ENCODE measurements at regions not wholly inside any gene's neighbourhood (a gene's known extent, or its start where the extent isn't known, plus 50 kb on each side); places are given as distances from the start of the nearest gene placed in this dataset.

- no peak overlapping the region for H3K27ac ChIP-seq (ENCODE audit: low read depth, low read length)
- WGBS, 2 experiments (ENCODE audit: insufficient coverage in 1 of 2, insufficient read length in 1 of 2), result 79 to 83% methylated on average over 9 to 10 of the region's 10 CpGs
- H3K27ac Mint-ChIP-seq, result no peak overlapping the region
These were observed 199.9 kb upstream of the SOX4 start for GRCh38 chr6:21393441-21394165.

GRCh38 chr6:21395121-21395520 lies 198.4 kb upstream of the SOX4 start:
- no peak for DNase-seq
- no peak overlapping the region for H3K27ac ChIP-seq (ENCODE audit: low read depth, low read length)
- Mint-ChIP-seq H3K4me3 (no peak overlapping the region), H3K27me3 (ENCODE audit: insufficient read depth) (no peaks in the 10 kb centered on the region), H3K36me3 (ENCODE audit: low read depth) (no peaks in the 10 kb centered on the region), H3K9me3 (no peaks in the 10 kb centered on the region), H3K27ac (no peak overlapping the region), H3K4me1 (peaks cover 36% of the 10 kb centered on the region)
- no peak overlapping the region for H3K4me3 ChIP-seq (ENCODE audit: low read length)
- TF ChIP-seq CTCF (conservative IDR thresholded peaks at IDR 0.05), result peak; percentile 22
- H3K27me3 ChIP-seq (ENCODE audit: control insufficient read depth, insufficient read depth, low read length, poor library complexity, severe bottlenecking), result no peaks in the 10 kb centered on the region
- no peaks in the 10 kb centered on the region for H3K36me3 ChIP-seq (ENCODE audit: control insufficient read depth, insufficient read depth, low read length)
- H3K9ac ChIP-seq (ENCODE audit: extremely low read depth, low read length, poor library complexity, severe bottlenecking), result no peak overlapping the region
- WGBS, 2 experiments (ENCODE audit: insufficient coverage in 1 of 2, insufficient read length in 1 of 2), result 58 to 94% methylated on average over 2 of the region's 2 CpGs
- H3K9me3 ChIP-seq (ENCODE audit: control insufficient read depth, low read length), result no peaks in the 10 kb centered on the region
- peaks cover 13% of the 10 kb centered on the region for H3K4me1 ChIP-seq (ENCODE audit: control insufficient read depth, insufficient read depth, low read length)

More at GRCh38 chr6:21393441-21394165, 199.9 kb upstream of the SOX4 start:
- Histone ChIP-seq H3K9me3 (ENCODE audit: control insufficient read depth, low read length) (no peaks in the 10 kb centered on the region), H3K9ac (ENCODE audit: extremely low read depth, low read length, poor library complexity, severe bottlenecking) (no peak overlapping the region), H3K27me3 (ENCODE audit: control insufficient read depth, insufficient read depth, low read length, poor library complexity, severe bottlenecking) (no peaks in the 10 kb centered on the region), H3K4me3 (ENCODE audit: low read length) (no peak overlapping the region), H3K4me1 (ENCODE audit: control insufficient read depth, insufficient read depth, low read length) (peaks cover 13% of the 10 kb centered on the region), H3K36me3 (ENCODE audit: control insufficient read depth, insufficient read depth, low read length) (no peaks in the 10 kb centered on the region)
- Mint-ChIP-seq H3K4me1 (peaks cover 26% of the 10 kb centered on the region), H3K4me3 (no peak overlapping the region), H3K27me3 (ENCODE audit: insufficient read depth) (no peaks in the 10 kb centered on the region), H3K9me3 (no peaks in the 10 kb centered on the region), H3K36me3 (ENCODE audit: low read depth) (no peaks in the 10 kb centered on the region)
- DNase-seq, result no peak
- no peak for TF ChIP-seq CTCF (conservative IDR thresholded peaks at IDR 0.05)

- no peaks in the 10 kb centered on the region for H3K9me3 Mint-ChIP-seq
- Histone ChIP-seq H3K27ac (ENCODE audit: low read depth, low read length) (no peak overlapping the region), H3K4me1 (ENCODE audit: control insufficient read depth, insufficient read depth, low read length) (peaks cover 13% of the 10 kb centered on the region), H3K27me3 (ENCODE audit: control insufficient read depth, insufficient read depth, low read length, poor library complexity, severe bottlenecking) (no peaks in the 10 kb centered on the region), H3K9me3 (ENCODE audit: control insufficient read depth, low read length) (no peaks in the 10 kb centered on the region), H3K9ac (ENCODE audit: extremely low read depth, low read length, poor library complexity, severe bottlenecking) (no peak overlapping the region), H3K4me3 (ENCODE audit: low read length) (no peak overlapping the region), H3K36me3 (ENCODE audit: control insufficient read depth, insufficient read depth, low read length) (no peaks in the 10 kb centered on the region)
- H3K27me3 Mint-ChIP-seq (ENCODE audit: insufficient read depth), result no peaks in the 10 kb centered on the region
- peaks cover 38% of the 10 kb centered on the region for H3K4me1 Mint-ChIP-seq
- no peak for TF ChIP-seq CTCF (conservative IDR thresholded peaks at IDR 0.05)
- no peak overlapping the region for H3K27ac Mint-ChIP-seq
- H3K36me3 Mint-ChIP-seq (ENCODE audit: low read depth), result no peaks in the 10 kb centered on the region
- no peak for DNase-seq
- no peak overlapping the region for H3K4me3 Mint-ChIP-seq
These were observed 197.2 kb upstream of the SOX4 start for GRCh38 chr6:21396313-21396712.

Measured in endodermal cell (in vitro differentiated cells).